ENCODE measurements at regions not wholly inside any gene's neighbourhood (a gene's known extent, or its start where the extent isn't known, plus 50 kb on each side); places are given as distances from the start of the nearest gene placed in this dataset.

- Histone ChIP-seq H2BK20ac (ENCODE audit: low read length) (no peak overlapping the region), H3K4me3 (ENCODE audit: extremely low read depth in 1 of 4, insufficient read depth in 2 of 4, low read depth in 3 of 4, low read length in 4 of 4) (no peak overlapping the region), H3K79me1 (ENCODE audit: low read depth, low read length) (no peaks in the 10 kb centered on the region), H2AK5ac (ENCODE audit: low read depth, low read length) (no peak overlapping the region), H3K14ac (ENCODE audit: insufficient read length) (no peak overlapping the region), H4K20me1 (replicated peaks in 1 of 2; ENCODE audit: control insufficient read depth in 1 of 2, insufficient read depth in 2 of 2, low read length in 2 of 2) (no peaks in the 10 kb centered on the region), H3K36me3 (ENCODE audit: control insufficient read depth in 2 of 4, insufficient read depth in 4 of 4, low read length in 3 of 4) (no peaks in the 10 kb centered on the region), H2AFZ (ENCODE audit: low read length) (no peak overlapping the region; the same call in 1 of the 2 replicates), H3K18ac (ENCODE audit: extremely low read depth, low read length) (no peak overlapping the region), H2BK15ac (ENCODE audit: low read length) (no peak overlapping the region), H3K4me1 (replicated peaks in 1 of 4; ENCODE audit: control insufficient read depth in 3 of 4, insufficient read depth in 4 of 4, low read length in 3 of 4) (no peaks in the 10 kb centered on the region), H3K23ac (ENCODE audit: insufficient read length) (no peak overlapping the region), H4K5ac (ENCODE audit: insufficient read length, low read depth, low read length) (no peak overlapping the region), H2BK5ac (ENCODE audit: low read depth, low read length) (no peak overlapping the region), H4K91ac (replicated peaks; ENCODE audit: insufficient read length, low read length) (no peak overlapping the region), H3K4ac (replicated peaks; ENCODE audit: insufficient read length, low read depth, low read length) (no peak overlapping the region), H3K56ac (replicated peaks; ENCODE audit: insufficient read length, low read depth, low read length) (no peak overlapping the region), H3K9me3 (ENCODE audit: insufficient read depth in 2 of 2, low read depth in 1 of 2, low read length in 1 of 2) (no peaks in the 10 kb centered on the region), H2BK12ac (ENCODE audit: low read depth, low read length) (no peak overlapping the region), H3K27me3 (replicated peaks in 1 of 4; ENCODE audit: control insufficient read depth in 3 of 4, extremely low read depth in 1 of 4, insufficient read depth in 3 of 4, low read length in 3 of 4) (no peaks in the 10 kb centered on the region), H3K9ac (replicated peaks in 1 of 4; ENCODE audit: extremely low read depth in 1 of 4, low read depth in 3 of 4, low read length in 3 of 4) (no peak overlapping the region), H3K4me2 (ENCODE audit: insufficient read depth in 1 of 2, low read depth in 2 of 2, low read length in 2 of 2) (no peak overlapping the region), H3K23me2 (ENCODE audit: low read depth, low read length) (no peaks in the 10 kb centered on the region), H4K8ac (ENCODE audit: extremely low read depth, insufficient read depth, low read length) (no peak overlapping the region), H3K27ac (ENCODE audit: low read depth, low read length) (no peak overlapping the region), H2BK120ac (replicated peaks; ENCODE audit: low read depth, low read length) (no peak overlapping the region), H3K79me2 (ENCODE audit: control insufficient read depth in 1 of 2, insufficient read depth in 2 of 2, low read length in 2 of 2) (no peaks in the 10 kb centered on the region)
- CTCF ChIA-PET (ENCODE audit: partially characterized antibody) = no interaction called here
- WGBS, 2 experiments (ENCODE audit: extremely low coverage in 1 of 2, insufficient coverage in 1 of 2, insufficient read length in 1 of 2, insufficient replicate concordance in 2 of 2, low coverage in 1 of 2, low lambda C conversion rate in 2 of 2, missing lambda C conversion rate in 1 of 2) = 87% methylated on average over 3 of the region's 3 CpGs; no CpG with 5 or more reads in 1 of the 2 experiments
- POLR2A ChIA-PET (ENCODE audit: partially characterized antibody) = no interaction called here
- no peak for DNase-seq (ENCODE audit: low read depth in 1 of 2, low spot score in 2 of 2)
- no peak for FAIRE-seq
- TF ChIP-seq E2F6 (IDR thresholded peaks at IDR 0.05) (no peak), JUN (IDR thresholded peaks at IDR 0.05; ENCODE audit: low read depth, low read length) (no peak), SP2 (IDR thresholded peaks at IDR 0.05; ENCODE audit: low read length) (no peak), SAP30 (IDR thresholded peaks at IDR 0.05; ENCODE audit: insufficient read depth, insufficient replicate concordance, low read length) (no peak), HDAC6 (IDR thresholded peaks at IDR 0.05; ENCODE audit: low read depth, low read length) (no peak), ASH2L (IDR thresholded peaks at IDR 0.05; ENCODE audit: low read length) (no peak), SUZ12 (IDR thresholded peaks at IDR 0.05; ENCODE audit: low read length) (no peak), SP1 (IDR thresholded peaks at IDR 0.05; ENCODE audit: low read depth, low read length) (no peak)
Observed at GRCh38 chr16:8430401-8430800, 159.9 kb downstream of the TMEM114 start.
